ENCODE measurements at regions not wholly inside any gene's neighbourhood (a gene's known extent, or its start where the extent isn't known, plus 50 kb on each side); places are given as distances from the start of the nearest gene placed in this dataset.
"Not testable (repeated sequence)": the region's sequence is repeated elsewhere in the genome, so short reads cannot be mapped to it uniquely, and the experiment has no call there.

- H3K4me2 ChIP-seq (ENCODE audit: low read length); H4K20me1 ChIP-seq (ENCODE audit: insufficient read depth, low read length); H2AFZ ChIP-seq (ENCODE audit: low read depth, low read length); H3K27me3 ChIP-seq (ENCODE audit: low read depth, low read length); H3K79me2 ChIP-seq (ENCODE audit: low read length); H3K9me3 ChIP-seq (ENCODE audit: insufficient read depth, low read length); H3K4me3 ChIP-seq (ENCODE audit: low read length); H3K9ac ChIP-seq (ENCODE audit: low read length); H3K36me3 ChIP-seq (replicated peaks; ENCODE audit: low read depth, low read length); H3K4me1 ChIP-seq (ENCODE audit: low read length); H3K27ac ChIP-seq (ENCODE audit: low read length): not testable (repeated sequence)
Measured at GRCh38 chr9:41044930-41045329, 83.6 kb downstream of the FOXD4L6 start.

GRCh38 chr9:41043433-41043832 is 85.0 kb downstream of the FOXD4L6 start:
- H3K4me3 ChIP-seq (ENCODE audit: low read length); H3K9ac ChIP-seq (ENCODE audit: low read length); H3K4me1 ChIP-seq (ENCODE audit: low read length); H3K36me3 ChIP-seq (replicated peaks; ENCODE audit: low read depth, low read length); H3K4me2 ChIP-seq (ENCODE audit: low read length); H2AFZ ChIP-seq (ENCODE audit: low read depth, low read length); H3K79me2 ChIP-seq (ENCODE audit: low read length); H3K27me3 ChIP-seq (ENCODE audit: low read depth, low read length); H3K27ac ChIP-seq (ENCODE audit: low read length); H4K20me1 ChIP-seq (ENCODE audit: insufficient read depth, low read length); H3K9me3 ChIP-seq (ENCODE audit: insufficient read depth, low read length): not testable (repeated sequence)

GRCh38 chr9:41042111-41042510 is 86.4 kb downstream of the FOXD4L6 start:
- H3K4me1 ChIP-seq (ENCODE audit: low read length); H3K4me2 ChIP-seq (ENCODE audit: low read length); H2AFZ ChIP-seq (ENCODE audit: low read depth, low read length); H3K4me3 ChIP-seq (ENCODE audit: low read length); H3K27ac ChIP-seq (ENCODE audit: low read length); H3K9ac ChIP-seq (ENCODE audit: low read length); H4K20me1 ChIP-seq (ENCODE audit: insufficient read depth, low read length); H3K27me3 ChIP-seq (ENCODE audit: low read depth, low read length); H3K9me3 ChIP-seq (ENCODE audit: insufficient read depth, low read length); H3K36me3 ChIP-seq (replicated peaks; ENCODE audit: low read depth, low read length); H3K79me2 ChIP-seq (ENCODE audit: low read length): not testable (repeated sequence)

- H3K9me3 ChIP-seq (ENCODE audit: insufficient read depth, low read length); H3K36me3 ChIP-seq (replicated peaks; ENCODE audit: low read depth, low read length); H3K4me3 ChIP-seq (ENCODE audit: low read length); H2AFZ ChIP-seq (ENCODE audit: low read depth, low read length); H3K27me3 ChIP-seq (ENCODE audit: low read depth, low read length); H3K4me1 ChIP-seq (ENCODE audit: low read length); H4K20me1 ChIP-seq (ENCODE audit: insufficient read depth, low read length); H3K27ac ChIP-seq (ENCODE audit: low read length); H3K9ac ChIP-seq (ENCODE audit: low read length); H3K79me2 ChIP-seq (ENCODE audit: low read length); H3K4me2 ChIP-seq (ENCODE audit: low read length): not testable (repeated sequence)
Measured at GRCh38 chr9:41040705-41041342, 87.7 kb downstream of the FOXD4L6 start.

- not testable (repeated sequence) for H3K27me3 ChIP-seq (ENCODE audit: low read depth, low read length)
Measured at GRCh38 chr9:41035276-41035675, 93.2 kb downstream of the FOXD4L6 start.

GRCh38 chr9:41034699-41035197 is 93.7 kb downstream of the FOXD4L6 start:
- not testable (repeated sequence) for H4K20me1 ChIP-seq (ENCODE audit: insufficient read depth, low read length); H3K9me3 ChIP-seq (ENCODE audit: insufficient read depth, low read length); H3K27ac ChIP-seq (ENCODE audit: low read length); H3K4me1 ChIP-seq (ENCODE audit: low read length); H2AFZ ChIP-seq (ENCODE audit: low read depth, low read length); H3K4me3 ChIP-seq (ENCODE audit: low read length); H3K4me2 ChIP-seq (ENCODE audit: low read length); H3K27me3 ChIP-seq (ENCODE audit: low read depth, low read length); H3K79me2 ChIP-seq (ENCODE audit: low read length); H3K36me3 ChIP-seq (replicated peaks; ENCODE audit: low read depth, low read length); H3K9ac ChIP-seq (ENCODE audit: low read length)

More at GRCh38 chr9:41035276-41035675, 93.2 kb downstream of the FOXD4L6 start:
- H3K36me3 ChIP-seq (replicated peaks; ENCODE audit: low read depth, low read length); H3K4me3 ChIP-seq (ENCODE audit: low read length); H3K79me2 ChIP-seq (ENCODE audit: low read length); H4K20me1 ChIP-seq (ENCODE audit: insufficient read depth, low read length); H3K9me3 ChIP-seq (ENCODE audit: insufficient read depth, low read length); H2AFZ ChIP-seq (ENCODE audit: low read depth, low read length); H3K4me2 ChIP-seq (ENCODE audit: low read length); H3K27ac ChIP-seq (ENCODE audit: low read length); H3K4me1 ChIP-seq (ENCODE audit: low read length); H3K9ac ChIP-seq (ENCODE audit: low read length): not testable (repeated sequence)

GRCh38 chr9:41033877-41034276 is 94.6 kb downstream of the FOXD4L6 start:
- H3K36me3 ChIP-seq (replicated peaks; ENCODE audit: low read depth, low read length); H4K20me1 ChIP-seq (ENCODE audit: insufficient read depth, low read length); H3K27me3 ChIP-seq (ENCODE audit: low read depth, low read length); H3K79me2 ChIP-seq (ENCODE audit: low read length); H3K4me2 ChIP-seq (ENCODE audit: low read length); H3K9me3 ChIP-seq (ENCODE audit: insufficient read depth, low read length); H3K4me1 ChIP-seq (ENCODE audit: low read length); H3K27ac ChIP-seq (ENCODE audit: low read length); H3K4me3 ChIP-seq (ENCODE audit: low read length); H2AFZ ChIP-seq (ENCODE audit: low read depth, low read length); H3K9ac ChIP-seq (ENCODE audit: low read length): not testable (repeated sequence)

GRCh38 chr9:41033360-41033759 is 95.1 kb downstream of the FOXD4L6 start:
- not testable (repeated sequence) for H3K27ac ChIP-seq (ENCODE audit: low read length); H3K79me2 ChIP-seq (ENCODE audit: low read length); H4K20me1 ChIP-seq (ENCODE audit: insufficient read depth, low read length); H3K9me3 ChIP-seq (ENCODE audit: insufficient read depth, low read length); H3K4me2 ChIP-seq (ENCODE audit: low read length); H3K36me3 ChIP-seq (replicated peaks; ENCODE audit: low read depth, low read length); H3K9ac ChIP-seq (ENCODE audit: low read length); H3K27me3 ChIP-seq (ENCODE audit: low read depth, low read length); H2AFZ ChIP-seq (ENCODE audit: low read depth, low read length); H3K4me3 ChIP-seq (ENCODE audit: low read length); H3K4me1 ChIP-seq (ENCODE audit: low read length)

GRCh38 chr9:41026912-41027676 is 101.4 kb downstream of the FOXD4L6 start:
- H3K36me3 ChIP-seq (replicated peaks; ENCODE audit: low read depth, low read length); H2AFZ ChIP-seq (ENCODE audit: low read depth, low read length): not testable (repeated sequence)

More at GRCh38 chr9:41026912-41027676, 101.4 kb downstream of the FOXD4L6 start:
- H3K4me1 ChIP-seq (ENCODE audit: low read length); H4K20me1 ChIP-seq (ENCODE audit: insufficient read depth, low read length); H3K27ac ChIP-seq (ENCODE audit: low read length); H3K9me3 ChIP-seq (ENCODE audit: insufficient read depth, low read length); H3K79me2 ChIP-seq (ENCODE audit: low read length); H3K4me3 ChIP-seq (ENCODE audit: low read length); H3K9ac ChIP-seq (ENCODE audit: low read length); H3K27me3 ChIP-seq (ENCODE audit: low read depth, low read length); H3K4me2 ChIP-seq (ENCODE audit: low read length): not testable (repeated sequence)
